GOT3 (cell line): ENCODE measurements at regions not wholly inside any gene's neighbourhood (a gene's known extent, or its start where the extent isn't known, plus 50 kb on each side); places are given as distances from the start of the nearest gene placed in this dataset.
A peak's percentile ranks its signal among the peaks of the same experiment; 100 is the strongest.
"Not testable (repeated sequence)": the region's sequence is repeated elsewhere in the genome, so short reads cannot be mapped to it uniquely, and the experiment has no call there.

Experiments used
- DNase-seq: peaks from one replicate; lab custom pipeline; 2025; ENCODE audit warnings: mixed read lengths; lab: John Stamatoyannopoulos, UW

DNA sequence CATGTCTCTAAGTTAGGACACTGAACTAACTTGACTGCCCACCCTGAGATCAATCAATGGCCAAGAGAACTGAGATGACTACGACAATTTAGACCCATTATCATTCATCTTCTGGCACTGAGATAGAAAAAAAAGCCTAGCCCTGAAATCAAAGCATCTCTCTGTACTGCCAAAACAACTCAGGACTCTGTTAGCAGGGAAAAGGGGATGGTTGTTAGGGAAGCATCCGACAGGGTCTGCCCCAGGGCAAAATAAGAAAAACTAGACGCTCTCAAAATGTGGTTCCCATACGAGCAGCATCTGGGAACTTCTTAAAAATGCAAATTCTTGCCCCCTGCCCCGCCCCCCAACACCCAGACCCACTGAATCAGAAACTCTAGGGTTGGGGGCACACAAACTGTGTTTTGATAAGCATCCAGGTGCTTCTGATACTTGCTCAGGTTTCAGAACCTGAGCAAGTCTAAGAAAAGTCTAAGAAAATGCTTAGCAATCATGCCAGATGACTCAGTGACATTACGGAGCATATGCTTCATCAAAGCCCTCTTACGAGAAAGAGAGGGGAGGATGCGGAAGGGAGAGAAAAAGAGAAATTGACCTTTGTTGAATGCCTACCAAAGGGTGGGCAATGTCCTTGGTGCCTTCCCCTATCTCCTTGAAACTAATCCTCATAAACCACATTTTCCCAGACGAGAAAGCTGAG is 172.8 kb upstream of the HES1 start:
- DNase-seq: no peak

- no peak for DNase-seq
Observed at GRCh38 chr3:193963808-193964516, 172.0 kb upstream of the HES1 start.

GRCh38 chr3:193964517-193964880 is 171.4 kb upstream of the HES1 start:
- DNase-seq: no peak

GRCh38 chr3:193968380-193968974 is 167.5 kb upstream of the HES1 start:
- DNase-seq: no peak

GRCh38 chr3:193970131-193970772 is 165.7 kb upstream of the HES1 start:
- not testable (repeated sequence) for DNase-seq

GRCh38 chr3:193970773-193971206 is 165.2 kb upstream of the HES1 start:
- DNase-seq: no peak

GRCh38 chr3:193971261-193971751 is 164.6 kb upstream of the HES1 start:
- no peak for DNase-seq

DNA sequence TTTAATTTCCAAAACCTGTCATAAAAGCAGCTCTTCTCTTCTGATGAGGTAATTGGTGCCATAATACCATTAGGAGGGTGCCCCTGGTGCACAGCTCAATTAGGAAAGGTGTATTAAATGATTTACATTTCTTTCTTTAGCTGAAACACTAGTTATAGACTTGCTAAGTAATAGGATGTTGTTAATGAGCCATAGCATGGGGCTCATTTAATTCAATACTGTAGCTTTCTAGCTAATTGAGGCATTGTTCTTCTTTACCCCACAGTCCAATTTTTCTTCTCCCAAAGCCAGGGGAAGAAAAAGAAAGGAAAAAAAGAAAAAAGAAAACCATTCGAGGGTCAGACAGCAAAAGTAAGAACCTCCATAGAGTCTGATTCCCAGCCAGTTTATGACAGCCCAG is 164.0 kb upstream of the HES1 start:
- DNase-seq: no peak

GRCh38 chr3:193972832-193973231 is 163.1 kb upstream of the HES1 start:
- DNase-seq: no peak

DNA sequence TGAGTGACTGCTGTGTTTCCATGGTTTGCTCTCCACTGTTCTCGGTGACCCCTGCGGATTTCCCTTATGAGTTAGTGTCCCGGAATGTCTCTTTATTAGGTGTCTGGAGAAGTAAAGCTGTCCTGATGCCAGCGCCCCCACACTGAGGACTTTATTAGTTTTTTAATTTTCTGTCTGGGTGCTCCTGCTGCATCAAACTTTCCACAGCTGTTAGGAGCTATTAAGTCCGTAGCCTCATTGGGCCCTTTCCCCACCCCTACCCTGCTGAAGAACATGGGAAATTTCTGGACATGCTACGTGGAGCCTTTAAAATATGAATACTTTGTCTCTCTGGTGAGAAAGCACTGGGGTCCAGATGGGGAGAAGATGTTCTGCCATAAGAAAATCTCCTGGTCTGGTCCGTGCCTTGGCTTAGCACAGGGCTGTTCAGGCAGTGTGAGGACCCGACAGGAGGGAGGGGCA is 161.7 kb upstream of the HES1 start:
- no peak for DNase-seq

- no peak for DNase-seq
Observed at GRCh38 chr3:193974671-193975535, 161.0 kb upstream of the HES1 start.

DNA sequence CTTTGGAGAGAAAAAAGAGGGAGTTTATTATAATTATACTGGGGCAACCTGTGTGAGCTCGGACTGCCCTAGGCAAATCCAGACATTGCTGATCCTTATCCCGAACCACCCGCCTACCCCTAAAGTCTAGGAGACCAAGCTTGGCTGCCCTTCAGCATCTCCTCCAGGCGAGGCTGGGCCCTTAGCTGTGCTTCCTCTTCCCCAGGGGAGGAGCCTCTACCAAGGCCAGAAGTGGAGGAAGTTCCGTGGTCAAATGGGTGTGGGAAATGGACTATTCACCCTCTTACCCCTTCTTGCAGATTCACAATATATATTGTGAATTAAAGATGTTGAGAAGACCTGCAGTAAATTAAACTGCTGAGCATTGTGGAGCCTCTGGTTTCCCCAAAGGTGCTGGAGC is 158.3 kb upstream of the HES1 start:
- no peak for DNase-seq

DNA sequence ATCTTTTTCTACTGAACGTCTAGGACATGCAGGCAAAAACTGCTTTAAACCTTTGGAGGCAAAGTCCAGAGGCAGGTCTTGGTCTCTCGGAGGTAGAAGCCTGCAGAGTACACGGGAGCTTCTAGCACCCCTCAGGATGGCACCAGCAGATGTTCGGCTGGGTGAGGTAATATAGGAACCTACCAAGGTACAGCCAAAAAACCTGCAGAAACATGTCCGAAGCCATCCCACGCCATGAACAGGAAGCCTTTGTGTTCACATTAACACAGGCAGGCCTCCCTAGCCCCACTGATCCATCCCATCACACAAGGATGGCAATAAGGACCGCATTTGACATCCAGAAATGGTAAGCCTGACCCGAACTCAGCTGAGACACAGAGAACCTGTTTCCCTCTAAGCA is 157.9 kb upstream of the HES1 start:
- no peak for DNase-seq

DNA sequence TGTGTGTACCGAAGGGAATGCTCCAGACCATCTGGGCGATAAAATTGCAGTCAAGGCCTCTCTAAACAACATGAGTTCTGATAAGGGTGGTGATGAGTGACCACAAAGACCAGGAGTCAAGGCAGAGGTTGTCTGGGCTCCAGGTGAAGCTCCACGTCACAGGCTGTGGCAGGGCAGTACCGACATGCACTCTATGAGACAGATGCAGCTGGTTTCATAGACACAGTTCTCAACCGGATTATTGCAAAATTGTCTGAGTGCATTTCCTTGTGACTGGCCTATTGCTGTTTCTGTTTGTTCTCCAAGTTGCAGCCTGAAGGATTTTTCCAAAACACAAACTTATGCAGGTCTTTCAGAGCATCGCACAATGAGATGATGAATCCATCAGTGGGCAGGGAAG is 157.5 kb upstream of the HES1 start:
- DNase-seq: no peak

DNA sequence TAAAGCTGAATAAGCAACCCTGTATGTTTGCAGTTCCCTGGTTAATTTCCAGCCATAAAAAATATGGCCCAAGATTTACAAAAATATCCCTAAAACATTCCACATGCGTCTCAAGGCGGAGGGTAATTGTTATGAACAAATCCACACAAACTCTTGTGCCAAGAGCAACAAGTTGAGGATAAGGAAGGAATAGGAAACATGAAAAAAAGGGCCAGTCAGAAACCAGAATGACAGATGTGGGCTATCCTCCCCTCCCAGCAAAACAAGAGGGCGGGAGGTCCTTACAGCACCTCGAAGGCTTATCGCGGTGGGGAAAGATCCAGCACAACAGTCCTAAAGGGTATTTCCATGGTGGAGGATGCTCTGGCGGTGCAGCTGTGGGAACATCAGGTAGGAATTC is 155.6 kb upstream of the HES1 start:
- no peak for DNase-seq

- DNase-seq: no peak
Observed at GRCh38 chr3:193980905-193981304, 155.0 kb upstream of the HES1 start.

- DNase-seq: no peak
Observed at GRCh38 chr3:193981504-193981903, 154.4 kb upstream of the HES1 start.

DNA sequence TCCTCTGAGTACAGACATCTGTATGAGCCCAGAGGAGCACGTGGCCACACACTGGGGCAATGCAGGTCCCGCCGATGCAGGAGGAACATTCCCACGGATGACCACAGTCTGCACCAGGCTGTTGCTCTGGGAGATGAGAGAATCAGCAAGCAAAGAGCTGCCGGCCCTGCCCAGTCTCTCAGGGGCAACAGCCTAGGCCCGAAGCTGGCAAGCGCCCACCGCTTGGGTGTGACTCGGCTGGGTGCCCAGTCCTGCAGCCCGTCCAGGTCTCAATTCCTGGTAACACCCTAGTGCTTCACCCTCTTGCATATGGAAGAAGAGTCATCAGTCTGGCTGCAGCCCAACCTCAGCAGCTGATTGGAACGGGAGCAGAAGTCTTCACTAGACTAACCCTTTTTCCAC is 153.7 kb upstream of the HES1 start:
- peak; percentile 76 for DNase-seq

- DNase-seq: no peak
Observed at GRCh38 chr3:193983846-193984818, 151.8 kb upstream of the HES1 start.

DNA sequence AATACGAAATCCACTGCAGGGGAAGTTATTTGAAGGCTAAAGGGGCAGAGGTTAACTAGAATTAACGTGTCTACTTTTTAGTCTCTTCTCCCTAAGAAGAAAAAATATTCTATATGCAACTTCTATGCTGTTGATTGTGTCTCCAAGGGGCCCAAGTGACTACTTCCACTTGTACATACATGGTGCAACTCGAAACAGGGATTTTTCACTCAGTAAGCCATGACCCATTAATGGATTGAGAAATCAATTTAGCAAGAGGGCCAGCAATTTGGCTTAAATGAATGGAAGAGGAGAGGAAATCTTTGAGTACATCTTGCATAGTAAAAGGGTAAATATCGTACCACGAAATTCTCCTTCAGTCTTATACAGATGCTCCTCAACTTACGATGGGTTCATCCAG is 151.1 kb upstream of the HES1 start:
- DNase-seq: no peak
